ENCODE measurements at regions not wholly inside any gene's neighbourhood (a gene's known extent, or its start where the extent isn't known, plus 50 kb on each side); places are given as distances from the start of the nearest gene placed in this dataset.

GRCh38 chr18:41790687-41791086, 164.3 kb upstream of the PIK3C3 start:
- no peaks in the 10 kb centered on the region for H3K9me3 ChIP-seq
- H3K4me1 ChIP-seq = no peaks in the 10 kb centered on the region
- no peaks in the 10 kb centered on the region for H3K36me3 ChIP-seq
- 76 to 84% methylated on average over 5 of the region's 5 CpGs for WGBS, 2 donors
- no peak for DNase-seq (ENCODE audit: low spot score in 2 of 2)
- no peak overlapping the region for H3K4me3 ChIP-seq
- no peak overlapping the region for H3K27ac ChIP-seq
- no peaks in the 10 kb centered on the region for H3K27me3 ChIP-seq
- TF ChIP-seq POLR2A (IDR thresholded peaks at IDR 0.05) (no peak), CTCF (IDR thresholded peaks at IDR 0.05) (no peak), EP300 (IDR thresholded peaks at IDR 0.05) (no peak)

GRCh38 chr18:41789001-41789400, 166.0 kb upstream of the PIK3C3 start:
- Histone ChIP-seq H3K27ac (no peak overlapping the region), H3K4me1 (no peaks in the 10 kb centered on the region), H3K4me3 (no peak overlapping the region), H3K36me3 (no peaks in the 10 kb centered on the region), H3K9me3 (no peaks in the 10 kb centered on the region), H3K27me3 (no peaks in the 10 kb centered on the region)
- no peak for DNase-seq (ENCODE audit: low spot score in 2 of 2)
- WGBS, 2 donors = 68 to 72% methylated on average over 2 of the region's 2 CpGs
- TF ChIP-seq EP300 (IDR thresholded peaks at IDR 0.05) = no peak
- no peak for TF ChIP-seq POLR2A (IDR thresholded peaks at IDR 0.05)
- no peak for TF ChIP-seq CTCF (IDR thresholded peaks at IDR 0.05)

GRCh38 chr18:41783879-41784278, 171.2 kb upstream of the PIK3C3 start:
- TF ChIP-seq POLR2A (IDR thresholded peaks at IDR 0.05) (no peak), CTCF (IDR thresholded peaks at IDR 0.05) (no peak), EP300 (IDR thresholded peaks at IDR 0.05) (no peak)
- Histone ChIP-seq H3K27ac (no peak overlapping the region), H3K36me3 (no peaks in the 10 kb centered on the region), H3K4me1 (no peaks in the 10 kb centered on the region), H3K27me3 (no peaks in the 10 kb centered on the region), H3K4me3 (no peak overlapping the region), H3K9me3 (no peaks in the 10 kb centered on the region)
- 48 to 67% methylated on average over 1 of the region's 1 CpG for WGBS, 2 donors
- DNase-seq (ENCODE audit: low spot score in 2 of 2) = no peak

- Histone ChIP-seq H3K27ac (no peak overlapping the region), H3K27me3 (no peaks in the 10 kb centered on the region), H3K9me3 (no peaks in the 10 kb centered on the region), H3K4me3 (no peak overlapping the region), H3K4me1 (no peaks in the 10 kb centered on the region), H3K36me3 (no peaks in the 10 kb centered on the region)
- DNase-seq (ENCODE audit: low spot score in 2 of 2) = no peak
- TF ChIP-seq CTCF (IDR thresholded peaks at IDR 0.05) = no peak
- TF ChIP-seq EP300 (IDR thresholded peaks at IDR 0.05) = no peak
- TF ChIP-seq POLR2A (IDR thresholded peaks at IDR 0.05) = no peak
- 68 to 70% methylated on average over 5 of the region's 5 CpGs for WGBS, 2 donors
These were observed 171.8 kb upstream of the PIK3C3 start for GRCh38 chr18:41783065-41783818.

- 88 to 91% methylated on average over 1 of the region's 1 CpG for whole genome bisulfite sequencing, 2 donors
- Histone ChIP-seq H3K4me1 (no peaks in the 10 kb centered on the region), H3K4me3 (no peak overlapping the region), H3K9me3 (no peaks in the 10 kb centered on the region), H3K36me3 (no peaks in the 10 kb centered on the region), H3K27ac (no peak overlapping the region), H3K27me3 (no peaks in the 10 kb centered on the region)
- no peak for DNase-seq (ENCODE audit: low spot score in 2 of 2)
- TF ChIP-seq EP300 (IDR thresholded peaks at IDR 0.05) = no peak
- no peak for TF ChIP-seq POLR2A (IDR thresholded peaks at IDR 0.05)
- TF ChIP-seq CTCF (IDR thresholded peaks at IDR 0.05) = no peak
These were observed 183.1 kb upstream of the PIK3C3 start for GRCh38 chr18:41771973-41772372.
